ENCODE measurements at regions not wholly inside any gene's neighbourhood (a gene's known extent, or its start where the extent isn't known, plus 50 kb on each side); places are given as distances from the start of the nearest gene placed in this dataset.

DNA sequence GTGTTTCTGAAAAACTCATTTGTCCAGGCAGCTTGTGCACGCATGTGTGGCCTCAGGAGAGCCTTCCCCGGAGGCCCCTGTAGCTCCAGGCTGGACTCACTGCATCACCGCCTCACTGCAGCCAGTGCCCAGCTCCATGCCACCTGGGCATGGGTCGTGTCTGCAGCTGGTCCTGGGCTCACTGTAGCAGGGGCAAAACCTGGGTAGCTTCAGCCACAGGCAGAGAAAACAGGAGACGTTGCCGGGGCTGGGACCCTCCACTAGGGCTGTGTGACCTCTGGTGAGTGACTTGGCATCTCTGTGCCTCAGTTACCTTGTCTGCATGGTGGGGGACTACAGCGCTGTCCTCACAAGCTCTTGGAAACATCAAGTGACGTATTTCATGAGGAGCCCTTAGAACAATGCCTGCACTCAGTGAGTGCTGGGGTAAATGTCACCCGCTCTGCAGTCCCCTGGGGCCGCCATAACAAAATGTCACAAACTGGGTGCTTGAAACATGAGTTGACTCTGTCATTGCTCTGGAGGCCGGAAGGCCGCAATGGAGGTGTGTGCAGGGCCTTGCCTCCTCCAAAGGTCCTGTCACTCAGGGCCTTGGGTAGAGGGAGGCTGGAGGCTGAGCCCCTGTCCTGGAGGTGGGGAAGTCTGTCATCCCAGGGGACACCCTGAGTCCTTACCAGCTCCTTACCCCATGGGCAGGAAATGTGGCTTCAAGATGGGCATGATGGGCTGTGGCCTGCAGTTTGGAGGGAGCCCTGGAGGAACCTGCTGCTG, 488.7 kb downstream of the TBC1D22A start:
- no peak overlapping the region for H3K4me3 ChIP-seq (ENCODE audit: low read depth, low read length)
- TF ChIP-seq, protein P1, sequence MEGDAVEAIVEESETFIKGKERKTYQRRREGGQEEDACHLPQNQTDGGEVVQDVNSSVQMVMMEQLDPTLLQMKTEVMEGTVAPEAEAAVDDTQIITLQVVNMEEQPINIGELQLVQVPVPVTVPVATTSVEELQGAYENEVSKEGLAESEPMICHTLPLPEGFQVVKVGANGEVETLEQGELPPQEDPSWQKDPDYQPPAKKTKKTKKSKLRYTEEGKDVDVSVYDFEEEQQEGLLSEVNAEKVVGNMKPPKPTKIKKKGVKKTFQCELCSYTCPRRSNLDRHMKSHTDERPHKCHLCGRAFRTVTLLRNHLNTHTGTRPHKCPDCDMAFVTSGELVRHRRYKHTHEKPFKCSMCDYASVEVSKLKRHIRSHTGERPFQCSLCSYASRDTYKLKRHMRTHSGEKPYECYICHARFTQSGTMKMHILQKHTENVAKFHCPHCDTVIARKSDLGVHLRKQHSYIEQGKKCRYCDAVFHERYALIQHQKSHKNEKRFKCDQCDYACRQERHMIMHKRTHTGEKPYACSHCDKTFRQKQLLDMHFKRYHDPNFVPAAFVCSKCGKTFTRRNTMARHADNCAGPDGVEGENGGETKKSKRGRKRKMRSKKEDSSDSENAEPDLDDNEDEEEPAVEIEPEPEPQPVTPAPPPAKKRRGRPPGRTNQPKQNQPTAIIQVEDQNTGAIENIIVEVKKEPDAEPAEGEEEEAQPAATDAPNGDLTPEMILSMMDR (IDR thresholded peaks at IDR 0.05; ENCODE audit: borderline replicate concordance, insufficient read depth, low read depth, low read length): no peak

DNA sequence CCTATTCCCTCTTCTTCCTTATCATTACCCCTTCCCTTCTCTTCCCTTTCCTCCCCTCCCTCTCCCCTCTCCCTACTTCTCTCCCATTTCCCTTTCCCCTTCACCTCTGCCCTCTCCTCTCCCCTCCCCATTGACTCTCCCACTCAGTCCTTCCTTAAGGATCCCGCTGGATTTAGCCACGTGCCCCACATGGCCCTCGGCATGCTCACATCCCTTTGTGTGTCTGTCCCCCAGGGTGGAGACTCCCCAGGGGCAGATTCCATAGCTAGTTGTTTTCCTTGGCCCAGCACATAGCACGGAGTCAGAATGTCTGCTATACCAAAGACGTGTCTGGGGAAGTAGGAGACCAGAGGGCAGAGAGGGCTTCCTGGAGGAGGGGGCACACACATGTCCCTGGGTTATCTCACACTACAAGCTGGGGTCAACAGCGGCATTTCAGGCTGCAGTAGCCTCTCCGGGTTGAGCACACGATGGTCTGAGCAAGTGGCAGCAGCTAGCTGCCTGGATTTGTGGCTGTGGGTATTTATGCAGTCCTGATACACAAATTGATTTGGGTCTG, 487.0 kb downstream of the TBC1D22A start:
- TF ChIP-seq, protein P1 (IDR thresholded peaks at IDR 0.05; ENCODE audit: borderline replicate concordance, insufficient read depth, low read depth, low read length): no peak
- H3K4me3 ChIP-seq (ENCODE audit: low read depth, low read length): no peak overlapping the region

DNA sequence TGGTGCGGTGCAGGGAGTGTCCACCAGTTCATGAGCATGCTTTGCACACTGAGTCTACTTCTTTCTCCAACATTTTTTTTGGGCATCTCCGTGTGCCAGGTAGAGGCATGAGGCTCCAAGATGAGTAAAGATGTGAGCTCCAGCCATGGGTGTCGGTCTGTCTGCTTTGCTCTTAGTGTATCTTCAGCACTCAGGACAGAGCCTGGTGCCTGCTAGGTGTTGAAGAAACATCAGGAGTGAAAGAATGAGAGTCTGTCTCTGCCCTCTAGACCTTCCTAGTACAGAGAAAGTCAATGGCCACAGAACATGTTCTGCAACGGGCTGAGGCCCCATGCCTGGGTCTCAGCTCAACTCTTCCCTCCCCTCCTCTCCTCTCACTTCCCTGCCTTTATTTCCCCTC, 486.5 kb downstream of the TBC1D22A start:
- TF ChIP-seq, protein P1 (IDR thresholded peaks at IDR 0.05; ENCODE audit: borderline replicate concordance, insufficient read depth, low read depth, low read length): no peak
- no peak overlapping the region for H3K4me3 ChIP-seq (ENCODE audit: low read depth, low read length)

DNA sequence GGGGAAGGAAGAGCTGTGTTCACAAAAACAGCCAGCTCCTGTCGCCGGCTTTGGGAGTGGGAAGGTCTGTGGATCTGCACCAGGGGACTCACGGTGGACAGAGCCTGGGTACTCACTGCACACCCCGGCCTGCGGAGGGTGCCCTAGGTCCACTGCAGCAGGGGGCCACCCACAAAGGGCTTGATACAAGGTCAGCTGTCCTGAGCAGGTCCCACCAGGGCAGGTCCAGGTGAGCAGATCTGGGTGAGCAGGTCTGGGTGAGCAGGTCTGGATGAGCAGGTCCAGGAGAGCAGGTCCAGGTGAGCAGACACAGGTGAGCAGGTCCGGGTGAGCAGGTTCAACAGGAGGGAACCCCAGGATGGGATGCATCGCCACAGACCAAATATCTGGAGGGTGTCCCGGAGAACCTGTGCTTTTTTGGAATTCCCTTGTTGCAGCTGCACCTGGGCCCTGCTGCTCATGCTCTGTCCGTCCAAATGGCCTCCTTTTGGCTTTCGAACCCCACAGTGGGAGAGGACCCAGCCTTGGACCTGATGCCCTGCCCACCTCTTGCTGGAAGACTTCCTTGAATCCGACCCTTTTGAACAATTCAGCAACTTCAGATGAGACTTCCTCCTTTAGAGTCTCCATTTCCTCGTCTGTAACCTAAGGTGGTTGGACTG, 485.3 kb downstream of the TBC1D22A start:
- no peak overlapping the region for H3K4me3 ChIP-seq (ENCODE audit: low read depth, low read length)
- TF ChIP-seq, protein P1 (IDR thresholded peaks at IDR 0.05; ENCODE audit: borderline replicate concordance, insufficient read depth, low read depth, low read length): no peak

DNA sequence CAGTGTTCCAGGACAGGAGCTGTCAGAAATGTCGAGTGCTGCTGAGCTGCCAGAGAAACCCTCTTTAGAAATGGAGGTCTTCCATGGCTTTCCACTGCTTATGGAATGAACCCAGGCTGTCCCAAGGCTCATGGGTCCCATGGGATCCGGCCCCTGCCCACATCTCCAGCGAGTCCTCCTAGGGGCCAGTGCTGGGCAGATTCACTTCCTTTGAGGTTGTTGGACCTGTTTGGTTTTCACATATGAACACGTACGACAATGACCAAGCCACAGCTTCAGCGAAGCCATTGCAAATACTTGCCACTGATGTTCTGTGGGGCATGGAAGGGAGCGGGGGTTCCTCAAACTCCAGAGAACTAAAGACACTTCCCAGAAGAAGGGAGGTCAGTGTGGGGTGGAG, 483.3 kb downstream of the TBC1D22A start:
- TF ChIP-seq, protein P1 (IDR thresholded peaks at IDR 0.05; ENCODE audit: borderline replicate concordance, insufficient read depth, low read depth, low read length): no peak
- H3K4me3 ChIP-seq (ENCODE audit: low read depth, low read length): no peak overlapping the region

DNA sequence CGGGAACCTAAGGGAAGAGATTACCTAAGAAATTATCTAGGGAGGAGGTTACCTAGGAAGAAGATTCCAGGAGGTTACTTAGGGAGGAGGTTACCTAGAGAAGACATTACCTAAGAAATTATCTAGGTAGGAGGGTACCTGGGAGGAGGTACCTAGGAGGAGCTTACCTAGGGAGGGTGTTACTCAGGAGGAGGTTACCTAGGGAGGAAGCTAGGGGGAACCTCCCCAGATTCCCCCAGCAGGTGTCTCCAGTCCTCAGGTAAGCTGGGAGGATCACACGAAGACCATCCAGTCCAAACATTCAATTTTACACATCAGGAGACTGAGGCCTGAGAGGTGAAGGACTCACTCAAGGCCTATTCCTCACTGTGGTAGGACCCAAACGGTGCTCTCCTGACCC, 482.8 kb downstream of the TBC1D22A start:
- no peak overlapping the region for H3K4me3 ChIP-seq (ENCODE audit: low read depth, low read length)
- TF ChIP-seq, protein P1 (IDR thresholded peaks at IDR 0.05; ENCODE audit: borderline replicate concordance, insufficient read depth, low read depth, low read length): no peak
